NCI-H82 treated with DMSO at 0.1 percent for 48 hours (cell line): ENCODE measurements at regions not wholly inside any gene's neighbourhood (a gene's known extent, or its start where the extent isn't known, plus 50 kb on each side); places are given as distances from the start of the nearest gene placed in this dataset.
"Not testable (repeated sequence)": the region's sequence is repeated elsewhere in the genome, so short reads cannot be mapped to it uniquely, and the experiment has no call there.

ENCODE experiments used
- DNase-seq: peaks from one replicate; lab custom pipeline; 2025; ENCODE audit not compliant: unreplicated experiment; lab: John Stamatoyannopoulos, UW

- no peak for DNase-seq
Observed at GRCh38 chr2:49807689-49808088, 653.4 kb upstream of the FSHR start.

DNA sequence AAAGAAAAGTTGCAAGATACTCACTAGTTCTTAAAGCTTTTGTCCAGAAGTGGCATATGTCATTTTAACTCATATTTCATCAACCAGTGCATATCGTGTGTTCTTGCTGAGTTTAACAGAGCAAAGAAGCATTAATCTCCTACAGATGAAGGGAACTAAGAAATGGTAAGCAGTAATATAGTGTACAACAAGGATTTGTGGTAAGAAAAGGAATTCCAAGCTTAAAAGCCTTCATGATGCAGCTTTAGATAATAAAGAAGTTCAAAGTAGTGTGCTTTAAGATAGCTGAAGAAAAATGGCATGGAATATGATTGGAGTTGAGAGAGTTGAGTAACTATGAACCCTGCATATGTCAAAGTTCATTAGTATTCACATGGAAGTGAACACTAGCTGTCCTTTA, 649.8 kb upstream of the FSHR start:
- DNase-seq, result no peak

- no peak for DNase-seq
Observed at GRCh38 chr2:49801898-49802450, 647.7 kb upstream of the FSHR start.

- DNase-seq, result peak; percentile 96
Observed at GRCh38 chr2:49798570-49798969, 644.3 kb upstream of the FSHR start.

DNA sequence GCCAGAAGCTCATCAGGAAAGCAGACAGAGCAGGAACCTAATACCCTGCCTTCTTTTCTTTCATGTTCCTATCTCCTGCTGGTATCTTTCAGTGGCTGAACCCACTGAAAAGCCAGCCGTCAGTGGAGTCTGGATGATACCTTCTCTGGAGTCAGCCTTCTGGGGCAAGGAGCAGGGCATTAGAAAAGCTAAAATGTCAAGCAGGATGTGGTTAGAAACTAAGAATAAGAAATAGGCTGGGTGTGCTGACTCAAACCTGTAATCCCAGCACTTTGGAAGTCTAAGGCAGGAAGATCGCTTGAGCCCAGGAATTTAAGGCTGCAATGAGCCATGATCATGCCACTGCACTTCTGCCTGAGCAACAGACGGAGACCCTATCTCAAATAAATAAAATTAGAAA, 642.0 kb upstream of the FSHR start:
- DNase-seq, result no peak

DNA sequence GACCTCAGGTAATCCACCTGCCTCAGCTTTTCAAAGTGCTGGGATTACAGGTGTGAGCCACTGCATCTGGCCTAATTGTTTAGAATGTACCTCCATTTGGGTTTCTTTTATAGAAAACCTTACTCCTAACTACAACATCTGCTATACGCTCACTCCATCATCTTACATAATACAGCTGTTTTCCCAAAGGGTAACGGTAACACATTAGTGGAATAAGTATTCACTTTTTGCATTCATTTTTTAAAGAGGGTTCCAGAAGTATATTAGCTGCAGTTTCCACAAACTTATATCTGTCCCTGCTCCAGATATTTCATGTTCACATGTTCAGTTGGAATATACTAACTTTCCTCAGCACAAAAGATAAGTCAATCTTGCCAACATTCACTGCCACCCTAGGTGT, 640.1 kb upstream of the FSHR start:
- DNase-seq, result no peak

- DNase-seq, result no peak
Observed at GRCh38 chr2:49788300-49788699, 634.0 kb upstream of the FSHR start.

- no peak for DNase-seq
Observed at GRCh38 chr2:49780949-49781348, 626.6 kb upstream of the FSHR start.

GRCh38 chr2:49772299-49772970, 618.1 kb upstream of the FSHR start:
- DNase-seq, result no peak

DNA sequence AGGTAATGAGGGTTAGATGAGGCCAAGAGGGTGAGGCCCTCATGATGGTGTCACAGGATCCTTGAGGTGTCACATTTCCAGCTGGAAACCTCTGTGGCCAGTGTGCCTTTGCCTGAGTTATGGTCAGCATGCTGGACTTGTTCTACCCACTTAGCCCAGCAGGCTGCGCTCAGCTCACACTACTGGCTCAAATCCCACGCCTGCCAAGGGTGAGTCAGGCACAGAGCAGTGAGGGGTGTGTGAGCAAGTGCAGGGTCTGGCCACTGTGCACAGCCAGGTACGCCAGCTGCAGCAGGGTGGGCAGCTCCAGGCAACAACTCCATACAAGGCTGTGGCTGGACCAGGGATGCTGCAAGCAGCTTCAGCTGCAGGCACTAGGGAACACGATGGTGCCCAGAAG, 616.6 kb upstream of the FSHR start:
- DNase-seq, result no peak

DNA sequence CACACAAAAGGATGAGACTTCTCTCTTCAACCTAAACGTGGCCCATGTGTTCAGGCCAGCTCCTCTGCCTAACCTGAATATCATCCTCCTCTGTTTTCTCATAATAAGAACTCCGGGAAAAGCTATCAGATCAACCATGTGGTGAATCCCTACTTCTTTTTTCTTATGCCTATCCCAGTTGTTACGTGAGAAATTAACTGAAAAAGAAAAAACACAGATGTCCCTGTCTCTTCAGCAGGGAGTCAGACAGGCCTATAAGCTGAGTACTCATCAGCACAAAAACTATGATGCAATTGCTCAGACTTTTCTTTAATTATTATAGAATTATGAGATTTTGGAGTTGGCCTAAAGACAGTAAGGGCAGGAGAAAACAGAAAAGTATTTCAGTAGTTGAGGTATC, 613.0 kb upstream of the FSHR start:
- DNase-seq, result no peak

DNA sequence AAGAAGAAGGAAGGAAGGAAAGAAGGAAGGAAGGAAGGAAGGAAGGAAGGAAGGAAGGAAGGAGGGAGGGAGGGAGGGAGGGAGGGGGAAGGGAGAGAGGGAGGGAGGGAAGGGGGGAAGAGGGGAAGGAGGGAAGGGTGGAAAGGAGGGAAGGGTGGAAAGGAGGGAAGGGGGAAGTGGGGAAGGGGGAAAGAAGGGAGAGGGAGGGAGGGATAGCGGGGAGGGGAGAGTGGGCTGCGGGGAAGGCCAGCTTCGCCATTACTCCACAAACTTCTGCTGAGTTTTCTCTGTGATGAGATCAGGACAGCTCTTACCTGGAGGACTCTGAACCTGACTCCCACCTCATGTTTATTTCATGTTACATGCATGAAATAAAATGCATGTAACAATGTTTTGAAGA, 601.5 kb upstream of the FSHR start:
- no peak for DNase-seq

DNA sequence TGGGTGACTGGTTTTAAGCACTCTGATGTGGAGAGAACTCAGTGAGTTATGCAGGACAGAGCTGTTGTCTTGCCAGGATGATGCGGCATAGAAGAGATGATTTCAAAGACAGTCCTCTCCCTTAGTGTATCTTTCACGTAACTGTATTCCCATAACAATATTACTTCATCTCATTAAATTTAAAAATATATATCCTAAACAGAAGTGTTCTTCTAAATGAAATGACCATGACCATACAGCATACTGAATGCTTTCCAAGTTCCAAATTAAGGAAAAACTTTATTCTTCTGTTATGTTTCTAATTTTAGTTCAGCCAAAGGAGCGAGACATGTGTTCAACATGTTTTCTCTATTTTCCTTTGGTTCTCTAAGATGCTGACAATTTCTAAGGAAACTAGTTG, 600.1 kb upstream of the FSHR start:
- no peak for DNase-seq

DNA sequence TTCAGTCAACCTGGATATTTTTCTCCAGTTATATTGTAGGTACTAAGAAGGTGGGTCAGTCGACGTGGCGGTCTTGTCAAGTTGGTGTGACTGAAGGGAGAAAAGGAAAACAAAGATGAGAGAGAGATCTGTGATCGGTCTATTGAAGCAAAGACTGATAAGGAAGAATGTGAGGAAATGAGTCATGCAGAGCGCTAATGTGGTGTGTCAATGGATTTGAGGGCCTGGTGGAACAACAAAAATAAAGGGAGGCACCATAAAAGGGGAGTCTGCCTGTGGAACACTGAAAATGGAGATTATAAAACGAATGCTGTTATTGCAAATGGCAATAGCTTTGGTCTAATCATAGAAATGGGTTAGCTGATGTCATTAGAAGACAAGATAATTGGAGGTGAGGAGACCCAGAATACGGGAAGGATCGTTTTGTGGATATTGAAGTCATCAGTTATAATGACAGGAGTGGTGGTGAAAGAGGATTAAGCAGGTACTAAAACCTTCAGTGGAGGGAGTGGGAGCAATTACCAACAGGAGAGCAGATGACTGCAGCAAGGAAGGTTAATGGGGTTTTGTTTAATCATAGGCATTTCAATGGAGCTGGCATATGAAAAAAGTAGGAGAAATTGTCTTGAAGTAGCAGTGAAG, 599.1 kb upstream of the FSHR start:
- DNase-seq, result peak; percentile 76

GRCh38 chr2:49737606-49738005, 583.3 kb upstream of the FSHR start:
- no peak for DNase-seq

DNA sequence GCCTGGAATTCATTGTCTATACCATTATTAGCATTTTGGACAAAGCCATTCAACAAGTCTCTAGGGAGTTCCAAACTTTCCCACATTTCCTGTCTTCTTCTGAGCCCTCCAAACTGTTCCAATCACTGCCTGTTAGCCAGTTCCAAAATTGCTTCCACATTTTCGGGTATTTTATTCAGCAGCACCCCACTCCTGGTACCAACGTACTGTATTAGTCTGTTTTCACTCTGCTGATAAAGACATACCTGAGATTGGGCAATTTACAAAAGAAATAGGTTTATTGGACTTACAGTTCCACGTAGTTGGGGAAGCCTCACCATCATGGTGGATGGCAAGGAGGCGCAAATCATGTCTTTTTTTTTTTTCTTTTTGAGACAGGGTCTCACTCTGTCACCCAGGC, 578.6 kb upstream of the FSHR start:
- DNase-seq, result not testable (repeated sequence)

DNA sequence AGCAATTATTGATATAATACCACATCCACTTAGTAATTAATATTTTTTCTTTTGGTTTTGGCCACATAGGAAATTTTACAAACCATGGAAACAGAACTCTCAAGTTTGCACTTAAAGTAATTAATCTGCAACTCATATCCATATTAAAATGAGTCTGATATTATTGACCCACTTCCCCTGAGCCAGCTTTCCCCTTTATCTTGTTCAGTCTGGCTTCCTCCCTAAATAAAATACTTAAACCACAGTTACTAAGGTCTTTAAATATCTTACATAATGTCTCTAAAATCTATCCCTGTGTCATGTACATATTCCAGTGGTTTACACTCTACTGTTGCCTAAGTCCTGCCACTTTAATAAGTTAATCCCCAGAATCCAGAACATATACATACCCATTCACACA, 564.9 kb upstream of the FSHR start:
- no peak for DNase-seq

DNA sequence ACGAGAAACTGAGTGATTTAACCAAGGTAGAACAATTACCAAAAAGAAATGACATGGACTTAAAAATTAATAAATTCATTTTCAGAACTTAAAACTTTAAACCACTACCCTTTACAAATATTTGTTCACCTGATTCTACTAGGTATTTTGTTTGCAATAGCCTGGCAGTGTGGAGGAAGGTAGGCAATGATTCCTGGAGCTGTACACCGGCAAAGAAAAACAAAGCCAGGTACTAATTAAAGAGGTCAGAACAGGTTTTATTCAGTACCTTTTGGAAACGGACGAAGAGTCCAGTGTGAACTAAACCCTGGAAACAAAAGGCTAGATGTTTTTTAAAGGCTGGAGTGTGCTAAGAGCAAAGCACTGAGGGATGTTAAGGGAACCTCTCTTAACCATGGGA, 561.3 kb upstream of the FSHR start:
- DNase-seq, result no peak

- no peak for DNase-seq
Observed at GRCh38 chr2:49714454-49714853, 560.1 kb upstream of the FSHR start.

DNA sequence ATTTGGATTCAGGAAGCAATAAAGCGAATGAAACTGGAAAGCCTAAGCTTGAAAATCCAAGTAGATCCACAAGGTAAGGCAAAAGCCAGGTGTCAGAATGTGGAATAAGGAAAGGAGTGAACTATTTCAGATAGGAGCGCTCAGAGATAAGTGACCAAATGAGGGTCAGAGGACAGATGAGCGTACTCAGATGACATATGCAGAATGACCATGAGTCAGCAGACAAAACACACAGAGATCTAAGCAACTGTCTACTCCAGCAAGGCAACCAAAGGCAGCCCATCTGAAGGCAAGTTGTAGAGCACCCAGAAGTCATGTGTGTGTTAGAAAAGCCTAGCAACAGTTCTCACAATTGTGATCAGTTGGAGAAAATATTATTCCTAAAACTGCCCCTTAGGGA, 548.4 kb upstream of the FSHR start:
- no peak for DNase-seq

- DNase-seq, result no peak
Observed at GRCh38 chr2:49693961-49694360, 539.6 kb upstream of the FSHR start.

DNA sequence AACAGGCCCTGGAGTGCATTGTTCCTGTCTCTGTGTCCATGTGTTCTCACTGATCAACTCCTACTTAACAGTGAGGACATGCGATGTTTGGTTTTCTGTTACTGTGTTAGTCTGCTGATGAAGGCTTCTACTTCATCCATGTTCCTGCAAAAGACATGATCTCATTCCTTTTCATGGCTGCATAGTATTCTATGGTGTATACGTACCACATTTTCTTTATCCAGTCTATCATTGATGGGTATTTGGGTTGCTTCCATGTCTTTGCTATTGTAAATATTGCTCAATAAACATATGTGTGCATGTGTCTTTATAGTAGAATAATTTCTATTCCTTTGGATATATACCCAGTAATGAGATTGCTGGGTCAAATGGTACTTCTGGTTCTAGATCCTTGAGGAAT, 537.7 kb upstream of the FSHR start:
- DNase-seq, result not testable (repeated sequence)

GRCh38 chr2:49687918-49688317, 533.6 kb upstream of the FSHR start:
- DNase-seq, result no peak
